ENCODE measurements at regions not wholly inside any gene's neighbourhood (a gene's known extent, or its start where the extent isn't known, plus 50 kb on each side); places are given as distances from the start of the nearest gene placed in this dataset.
"Not testable (repeated sequence)": the region's sequence is repeated elsewhere in the genome, so short reads cannot be mapped to it uniquely, and the experiment has no call there.

DNA sequence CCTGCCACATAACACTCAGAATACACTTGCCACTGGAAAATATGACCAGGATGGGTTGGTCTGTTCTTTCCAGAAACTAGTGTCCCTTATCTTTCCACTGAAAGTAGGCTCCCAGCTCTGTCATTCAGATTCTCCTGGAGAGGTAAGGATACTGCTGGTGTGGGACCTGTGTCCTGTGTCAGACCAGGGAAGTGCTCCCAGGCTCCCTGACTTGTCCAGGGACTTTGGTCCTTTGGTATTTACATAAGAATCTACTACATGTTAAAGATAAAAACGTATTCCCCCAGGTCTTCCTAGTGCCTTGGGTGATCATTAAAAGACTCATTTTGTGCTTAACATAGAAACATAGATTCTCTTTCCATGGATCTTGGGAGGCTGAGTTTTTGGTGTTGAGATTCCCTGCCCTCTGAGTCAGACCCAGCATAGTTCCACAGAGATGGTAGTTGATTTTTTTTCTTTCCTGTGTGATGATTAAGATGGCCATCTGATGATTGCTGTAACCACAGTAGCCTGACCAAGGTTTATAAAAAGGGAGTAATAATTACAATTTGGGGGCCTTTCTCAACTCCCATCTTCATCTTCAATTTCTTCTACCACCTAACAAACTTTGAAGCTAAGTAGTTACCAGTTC is 159.8 kb upstream of the JADE1 start:
- Histone ChIP-seq H3K9ac (ENCODE audit: insufficient read length) (no peak overlapping the region), H3K27ac (no peak overlapping the region), H3K9me3 (ENCODE audit: low read depth, low read length) (no peaks in the 10 kb centered on the region), H3K4me3 (no peak overlapping the region), H3K36me3 (ENCODE audit: insufficient read depth, low read length) (no peaks in the 10 kb centered on the region)
- no peak for TF ChIP-seq FOXP2 (optimal IDR thresholded peaks at IDR 0.05; ENCODE audit: control extremely low read depth, extremely low read length, insufficient read depth)
- no peak for DNase-seq (ENCODE audit: low read depth, low spot score)

DNA sequence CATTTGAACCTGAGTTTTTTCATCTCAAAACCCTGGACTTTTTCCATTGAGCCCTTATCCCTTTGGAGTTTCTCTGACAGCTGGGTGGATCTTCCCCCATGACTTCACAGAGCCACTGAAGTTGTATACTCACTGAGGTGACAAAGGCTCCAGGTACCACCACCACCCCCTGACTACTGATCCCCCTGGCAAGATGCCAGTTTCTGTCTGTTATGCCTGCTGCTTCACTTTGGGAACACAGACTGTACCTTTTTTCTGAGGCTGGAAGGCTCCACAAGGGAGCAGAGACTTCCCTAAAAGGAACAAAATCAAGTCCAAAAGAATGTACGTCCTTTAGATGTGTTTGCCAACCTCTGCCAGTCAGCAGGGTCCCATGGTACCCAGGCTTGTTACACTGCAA is 160.3 kb upstream of the JADE1 start:
- H3K9ac ChIP-seq (ENCODE audit: insufficient read length), result no peak overlapping the region
- no peak for DNase-seq (ENCODE audit: low read depth, low spot score)
- no peaks in the 10 kb centered on the region for H3K36me3 ChIP-seq (ENCODE audit: insufficient read depth, low read length)
- H3K27ac ChIP-seq, result no peak overlapping the region
- H3K9me3 ChIP-seq (ENCODE audit: low read depth, low read length), result no peaks in the 10 kb centered on the region
- TF ChIP-seq POLR2AphosphoS5 (IDR thresholded peaks at IDR 0.05; ENCODE audit: borderline replicate concordance, low read depth, low read length), result no peak
- TF ChIP-seq FOXP2 (optimal IDR thresholded peaks at IDR 0.05; ENCODE audit: control extremely low read depth, extremely low read length, insufficient read depth), result no peak
- no peak for TF ChIP-seq EZH2 (IDR thresholded peaks at IDR 0.05)
- no peak overlapping the region for H3K4me3 ChIP-seq

DNA sequence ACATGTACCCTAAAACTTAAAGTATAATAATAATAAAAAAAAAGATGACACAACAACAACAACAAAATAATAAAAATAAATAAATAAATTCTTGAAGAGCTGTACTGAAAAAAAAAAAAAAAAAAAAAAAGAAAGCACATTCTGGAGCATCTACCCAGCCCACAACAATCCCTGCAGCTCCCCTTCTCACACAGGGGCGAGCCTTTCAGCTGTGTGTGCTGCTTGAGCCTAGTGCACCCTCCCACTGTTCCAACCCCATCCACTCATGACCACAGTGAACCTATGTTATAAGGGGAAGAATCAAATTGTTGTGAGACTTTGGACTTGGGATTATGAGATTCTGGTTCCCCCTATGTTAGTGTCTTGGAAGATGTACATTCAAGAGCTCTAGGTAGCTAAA is 161.5 kb upstream of the JADE1 start:
- DNase-seq (ENCODE audit: low read depth, low spot score), result no peak
- H3K4me3 ChIP-seq, result no peak overlapping the region
- H3K27ac ChIP-seq, result no peak overlapping the region
- H3K9ac ChIP-seq (ENCODE audit: insufficient read length), result no peak overlapping the region
- no peak for TF ChIP-seq FOXP2 (optimal IDR thresholded peaks at IDR 0.05; ENCODE audit: control extremely low read depth, extremely low read length, insufficient read depth)
- TF ChIP-seq EZH2 (IDR thresholded peaks at IDR 0.05), result no peak
- TF ChIP-seq POLR2AphosphoS5 (IDR thresholded peaks at IDR 0.05; ENCODE audit: borderline replicate concordance, low read depth, low read length), result no peak
- no peaks in the 10 kb centered on the region for H3K9me3 ChIP-seq (ENCODE audit: low read depth, low read length)
- H3K36me3 ChIP-seq (ENCODE audit: insufficient read depth, low read length), result no peaks in the 10 kb centered on the region

DNA sequence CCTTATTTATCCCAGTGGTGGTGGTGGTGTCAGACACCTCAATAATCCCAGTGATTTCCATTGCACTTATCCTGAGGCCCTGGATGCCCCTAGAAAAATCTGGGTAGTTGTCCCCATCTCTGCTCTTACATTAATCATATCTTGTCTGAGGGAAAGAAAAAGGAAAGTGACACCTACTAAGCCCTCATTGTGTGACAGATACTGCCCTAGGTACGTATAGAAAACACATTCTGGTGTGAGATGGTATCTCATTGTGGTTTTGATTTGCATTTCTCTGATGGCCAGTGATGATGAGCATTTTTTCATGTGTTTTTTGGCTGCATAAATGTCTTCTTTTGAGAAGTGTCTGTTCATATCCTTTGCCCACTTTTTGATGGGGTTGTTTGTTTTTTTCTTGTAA is 162.6 kb upstream of the JADE1 start:
- not testable (repeated sequence) for H3K9me3 ChIP-seq (ENCODE audit: low read depth, low read length); H3K4me3 ChIP-seq; H3K27ac ChIP-seq; DNase-seq (ENCODE audit: low read depth, low spot score); H3K36me3 ChIP-seq (ENCODE audit: insufficient read depth, low read length); H3K9ac ChIP-seq (ENCODE audit: insufficient read length)

DNA sequence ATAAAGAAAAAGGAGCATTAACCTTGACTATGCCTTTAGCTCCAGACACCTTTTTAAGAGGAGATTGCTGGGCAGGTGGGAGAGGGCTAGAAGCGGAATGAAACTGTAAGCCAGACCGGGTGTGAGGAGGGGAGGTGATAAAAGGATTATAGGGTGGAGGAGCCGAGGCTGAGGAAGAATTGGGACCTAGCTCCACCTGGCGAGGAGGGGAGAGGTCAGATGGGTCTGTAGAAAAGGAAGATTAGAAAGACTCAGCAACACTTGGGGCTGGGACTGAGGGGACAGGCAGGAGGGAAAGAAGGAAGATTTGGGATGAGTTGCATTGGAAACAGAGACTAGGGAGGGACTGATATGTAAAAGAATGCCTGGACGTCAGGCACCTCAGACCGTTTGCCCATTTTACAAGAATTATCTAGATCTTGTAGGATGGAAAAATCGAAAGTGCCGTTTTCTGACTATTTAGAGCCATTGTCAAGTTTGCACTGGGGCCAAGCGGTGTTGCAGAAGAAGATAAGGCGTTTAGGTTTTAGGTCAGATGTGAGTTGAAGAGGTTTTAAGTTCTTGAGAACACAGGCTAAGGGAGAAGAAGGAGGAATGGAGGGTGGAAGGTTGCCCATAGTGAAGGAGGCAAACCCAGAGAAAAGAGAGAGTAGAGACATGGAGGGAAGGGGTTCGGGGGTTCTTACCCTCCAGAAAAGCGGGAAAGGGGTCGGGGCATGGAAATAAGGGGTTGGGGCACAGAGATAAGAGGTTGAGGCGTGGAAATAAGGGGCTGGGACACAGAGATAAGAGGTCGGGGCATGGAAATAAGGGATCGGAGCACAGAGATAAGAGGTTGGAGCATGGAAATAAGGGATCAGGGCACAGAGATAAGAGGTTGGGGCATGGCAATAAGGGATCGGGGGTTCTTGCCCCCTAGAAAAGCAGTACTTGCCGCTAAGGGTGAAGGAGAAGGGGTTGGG is 164.5 kb upstream of the JADE1 start:
- not testable (repeated sequence) for H3K36me3 ChIP-seq (ENCODE audit: insufficient read depth, low read length); H3K9me3 ChIP-seq (ENCODE audit: low read depth, low read length); H3K27ac ChIP-seq; H3K9ac ChIP-seq (ENCODE audit: insufficient read length); H3K4me3 ChIP-seq; DNase-seq (ENCODE audit: low read depth, low spot score)

DNA sequence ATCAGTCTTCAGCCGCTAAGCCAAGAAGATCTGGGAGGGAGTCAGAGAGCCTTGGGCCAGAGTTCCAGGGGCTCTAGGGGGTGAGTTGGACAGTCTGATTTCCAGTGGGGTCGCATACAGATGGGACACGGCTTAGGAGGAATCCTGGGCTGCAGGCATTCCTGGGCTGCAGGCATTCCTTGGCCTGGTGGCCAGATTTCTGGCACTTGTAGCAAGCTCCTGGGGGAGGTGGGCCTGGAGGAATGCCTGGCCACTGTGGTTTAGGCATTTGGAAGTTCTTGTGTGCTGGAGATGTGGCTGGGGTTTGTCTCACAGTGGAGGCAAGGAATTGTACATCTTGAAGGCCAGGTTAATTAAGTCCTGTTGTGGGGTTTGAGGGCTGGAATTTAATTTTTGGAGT is 165.4 kb upstream of the JADE1 start:
- not testable (repeated sequence) for DNase-seq (ENCODE audit: low read depth, low spot score); H3K4me3 ChIP-seq

DNA sequence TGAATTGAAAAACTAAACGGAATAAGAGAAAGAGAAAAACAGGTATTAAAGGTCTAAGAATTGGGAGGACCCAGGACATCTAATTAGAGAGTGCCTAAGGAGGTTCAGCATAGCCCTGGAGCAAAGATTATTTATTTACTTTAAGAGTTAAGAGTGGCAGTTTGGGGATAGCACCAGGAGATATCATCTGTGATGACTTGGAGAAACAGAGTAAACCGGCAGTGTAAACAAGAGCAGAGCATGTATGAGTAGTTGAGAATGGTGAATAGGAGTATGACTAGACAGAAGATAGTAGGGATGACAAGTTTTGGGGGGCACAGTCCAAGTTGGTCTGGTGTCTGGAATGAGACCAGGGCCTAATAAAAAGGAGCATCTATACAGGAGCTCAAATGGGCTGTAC is 167.9 kb upstream of the JADE1 start:
- H3K4me3 ChIP-seq; H3K9ac ChIP-seq (ENCODE audit: insufficient read length); DNase-seq (ENCODE audit: low read depth, low spot score); H3K27ac ChIP-seq; H3K36me3 ChIP-seq (ENCODE audit: insufficient read depth, low read length); H3K9me3 ChIP-seq (ENCODE audit: low read depth, low read length): not testable (repeated sequence)

More for the DNA sequence above, 165.4 kb upstream of the JADE1 start:
- H3K36me3 ChIP-seq (ENCODE audit: insufficient read depth, low read length); H3K27ac ChIP-seq; H3K9me3 ChIP-seq (ENCODE audit: low read depth, low read length); H3K9ac ChIP-seq (ENCODE audit: insufficient read length): not testable (repeated sequence)

DNA sequence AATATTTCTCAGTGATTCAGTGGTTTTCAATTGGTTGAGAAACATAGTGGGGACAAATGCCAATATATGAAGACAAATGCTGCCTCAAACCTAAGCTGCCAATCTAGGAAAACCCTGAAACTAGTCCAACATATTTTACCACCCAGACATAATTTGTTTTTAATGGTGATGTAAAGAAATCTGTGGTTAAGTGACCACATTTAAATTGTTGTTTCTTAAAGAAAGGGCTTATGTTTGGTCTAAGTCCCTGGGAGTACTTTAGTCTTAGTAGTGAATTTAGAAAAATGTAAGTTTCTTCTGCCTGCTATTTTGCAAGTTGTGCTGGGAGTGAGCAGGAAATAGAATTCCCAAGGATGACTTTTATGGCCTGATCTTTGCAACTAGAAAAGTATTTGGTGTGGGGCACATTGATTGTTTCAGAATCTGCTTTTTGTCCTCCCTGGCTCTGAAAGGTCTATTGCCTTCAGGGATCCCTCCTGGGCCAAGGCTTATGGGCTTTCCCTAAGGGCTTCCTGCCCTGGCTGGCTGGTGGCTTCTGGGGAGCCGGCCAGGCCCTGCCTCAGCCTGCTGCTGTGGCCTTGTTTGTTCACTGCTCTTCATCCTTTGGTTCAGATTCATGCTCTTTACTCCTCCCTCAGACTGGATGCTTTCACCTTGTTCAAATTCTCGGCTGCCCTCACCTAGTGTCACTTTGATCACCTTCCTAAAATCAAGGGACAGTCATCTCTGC is 169.8 kb upstream of the JADE1 start:
- Histone ChIP-seq H3K9ac (ENCODE audit: insufficient read length) (no peak overlapping the region), H3K36me3 (ENCODE audit: insufficient read depth, low read length) (no peaks in the 10 kb centered on the region), H3K9me3 (ENCODE audit: low read depth, low read length) (no peaks in the 10 kb centered on the region), H3K27ac (no peak overlapping the region), H3K4me3 (no peak overlapping the region)
- DNase-seq (ENCODE audit: low read depth, low spot score), result no peak
- TF ChIP-seq EZH2 (IDR thresholded peaks at IDR 0.05) (no peak), POLR2AphosphoS5 (IDR thresholded peaks at IDR 0.05; ENCODE audit: borderline replicate concordance, low read depth, low read length) (no peak)

DNA sequence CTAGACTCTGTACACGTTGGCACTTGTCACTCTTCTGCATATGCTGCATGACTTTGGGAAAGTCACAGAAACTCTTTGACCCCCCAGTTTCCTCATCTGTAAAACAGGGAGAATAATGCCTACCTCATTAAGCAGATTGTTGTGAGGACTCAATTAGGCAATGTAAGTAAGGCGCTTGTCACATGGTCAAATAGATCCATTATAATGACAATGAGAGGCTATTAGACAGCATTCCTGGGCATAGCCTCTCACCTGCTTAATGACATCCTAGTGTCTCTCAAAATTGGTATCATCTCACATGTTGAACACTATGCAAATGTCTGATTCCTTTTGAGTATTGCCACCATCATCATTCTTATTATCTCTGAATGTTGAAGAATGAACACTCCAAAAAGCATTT is 172.6 kb upstream of the JADE1 start:
- Histone ChIP-seq H3K36me3 (ENCODE audit: insufficient read depth, low read length) (no peaks in the 10 kb centered on the region), H3K27ac (no peak overlapping the region)

More for the DNA sequence above, 172.6 kb upstream of the JADE1 start:
- no peak for TF ChIP-seq POLR2AphosphoS5 (IDR thresholded peaks at IDR 0.05; ENCODE audit: borderline replicate concordance, low read depth, low read length)
- no peak for TF ChIP-seq FOXP2 (optimal IDR thresholded peaks at IDR 0.05; ENCODE audit: control extremely low read depth, extremely low read length, insufficient read depth)
- no peak for TF ChIP-seq EZH2 (IDR thresholded peaks at IDR 0.05)
- no peaks in the 10 kb centered on the region for H3K9me3 ChIP-seq (ENCODE audit: low read depth, low read length)
- no peak overlapping the region for H3K9ac ChIP-seq (ENCODE audit: insufficient read length)
- H3K4me3 ChIP-seq, result no peak overlapping the region
- DNase-seq (ENCODE audit: low read depth, low spot score), result no peak
